ENCODE measurements at regions not wholly inside any gene's neighbourhood (a gene's known extent, or its start where the extent isn't known, plus 50 kb on each side); places are given as distances from the start of the nearest gene placed in this dataset.

DNA sequence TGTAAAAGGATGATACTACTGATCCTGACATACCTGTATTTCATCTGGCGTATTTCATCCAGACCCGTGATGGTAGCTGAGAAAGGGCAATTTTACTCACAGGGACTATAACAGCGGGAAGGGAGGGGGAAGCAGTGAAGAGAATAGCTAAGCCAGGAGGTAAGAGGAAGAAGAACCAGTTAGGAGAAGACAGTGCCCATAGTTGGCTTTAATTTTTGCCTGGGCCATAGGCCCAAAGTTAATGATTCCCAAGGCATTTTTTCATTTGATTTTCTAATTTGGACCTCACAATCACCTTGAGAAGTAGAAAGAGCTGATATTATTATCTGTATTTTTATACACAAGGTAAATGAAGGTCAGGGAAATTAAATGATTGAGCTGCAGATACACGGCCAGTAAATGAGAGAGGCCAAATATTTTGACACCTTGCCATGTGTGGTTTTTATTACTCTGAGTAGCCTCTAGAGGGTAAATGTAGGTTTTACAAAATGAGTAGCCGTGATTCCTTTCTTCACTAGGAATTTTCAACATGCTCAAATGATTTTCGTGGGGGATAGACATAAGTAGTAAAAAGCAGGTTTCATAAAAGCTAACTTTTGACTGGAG, 382.2 kb downstream of the FUT8 start:
- DNase-seq (ENCODE audit: low spot score), result no peak
- no peak for ATAC-seq (ENCODE audit: low FRiP score)
- TF ChIP-seq, protein P1, sequence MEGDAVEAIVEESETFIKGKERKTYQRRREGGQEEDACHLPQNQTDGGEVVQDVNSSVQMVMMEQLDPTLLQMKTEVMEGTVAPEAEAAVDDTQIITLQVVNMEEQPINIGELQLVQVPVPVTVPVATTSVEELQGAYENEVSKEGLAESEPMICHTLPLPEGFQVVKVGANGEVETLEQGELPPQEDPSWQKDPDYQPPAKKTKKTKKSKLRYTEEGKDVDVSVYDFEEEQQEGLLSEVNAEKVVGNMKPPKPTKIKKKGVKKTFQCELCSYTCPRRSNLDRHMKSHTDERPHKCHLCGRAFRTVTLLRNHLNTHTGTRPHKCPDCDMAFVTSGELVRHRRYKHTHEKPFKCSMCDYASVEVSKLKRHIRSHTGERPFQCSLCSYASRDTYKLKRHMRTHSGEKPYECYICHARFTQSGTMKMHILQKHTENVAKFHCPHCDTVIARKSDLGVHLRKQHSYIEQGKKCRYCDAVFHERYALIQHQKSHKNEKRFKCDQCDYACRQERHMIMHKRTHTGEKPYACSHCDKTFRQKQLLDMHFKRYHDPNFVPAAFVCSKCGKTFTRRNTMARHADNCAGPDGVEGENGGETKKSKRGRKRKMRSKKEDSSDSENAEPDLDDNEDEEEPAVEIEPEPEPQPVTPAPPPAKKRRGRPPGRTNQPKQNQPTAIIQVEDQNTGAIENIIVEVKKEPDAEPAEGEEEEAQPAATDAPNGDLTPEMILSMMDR (IDR thresholded peaks at IDR 0.05), result no peak

DNA sequence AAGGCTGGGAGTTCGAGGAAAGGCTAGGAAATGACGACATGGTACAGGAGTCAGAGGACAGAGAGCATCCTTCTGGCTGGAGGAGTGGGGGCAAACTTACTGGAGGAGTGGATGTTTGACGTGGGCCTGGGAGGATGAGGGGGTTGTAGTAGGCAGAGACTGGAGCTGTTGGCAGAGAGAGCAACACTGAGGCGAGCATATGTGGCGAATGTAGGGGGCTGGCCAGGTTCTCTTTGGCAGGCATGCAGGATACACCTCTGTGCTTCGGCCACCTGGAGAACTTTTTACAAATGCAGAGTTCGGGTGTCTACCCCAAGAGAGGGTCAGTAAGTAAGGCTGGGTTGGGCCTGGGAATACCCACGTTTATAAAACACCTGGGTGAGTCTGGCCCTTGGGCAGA, 385.7 kb downstream of the FUT8 start:
- no peak for DNase-seq (ENCODE audit: low spot score)
- TF ChIP-seq, protein P1 (IDR thresholded peaks at IDR 0.05), result no peak
- ATAC-seq (ENCODE audit: low FRiP score), result no peak

DNA sequence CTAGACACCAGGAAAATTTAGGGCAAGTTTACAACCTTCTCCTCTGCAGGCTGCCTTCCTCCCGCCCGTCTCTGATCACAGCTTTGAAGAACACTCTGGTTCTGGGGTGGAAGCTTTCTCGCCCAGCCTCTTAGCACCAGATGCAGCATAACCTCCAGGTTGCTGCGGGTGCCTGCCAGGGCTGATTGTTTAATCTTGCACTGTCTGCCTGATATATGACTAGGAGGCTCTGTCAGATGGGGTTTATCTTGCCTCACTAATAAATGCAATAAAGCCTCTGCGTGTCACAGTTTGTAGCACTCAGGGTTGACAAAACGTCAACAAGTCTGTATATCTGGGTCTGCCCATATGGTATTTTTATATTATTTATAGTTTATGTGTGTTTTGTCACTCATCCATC, 388.2 kb downstream of the FUT8 start:
- no peak for DNase-seq (ENCODE audit: low spot score)
- TF ChIP-seq, protein P1 (IDR thresholded peaks at IDR 0.05), result no peak
- no peak for ATAC-seq (ENCODE audit: low FRiP score)

DNA sequence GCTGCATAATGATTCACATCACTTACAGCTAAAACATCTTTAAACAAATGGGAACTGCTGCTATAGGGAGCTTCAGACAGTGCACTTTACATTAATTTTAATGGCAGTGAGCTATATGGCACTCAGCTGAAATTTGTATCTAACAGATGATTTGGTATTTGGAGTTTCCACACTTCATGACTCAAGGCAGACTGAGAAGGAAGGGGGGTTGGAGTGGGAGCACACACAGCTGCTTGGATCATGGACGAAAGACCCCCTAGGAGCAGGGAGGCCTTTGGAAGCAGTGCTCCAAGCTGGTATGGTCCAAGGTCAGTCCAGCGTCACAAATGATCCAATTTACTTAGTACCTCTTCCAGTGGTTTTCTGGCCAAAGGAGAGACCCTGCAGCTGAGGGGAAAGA, 389.7 kb downstream of the FUT8 start:
- TF ChIP-seq, protein P1 (IDR thresholded peaks at IDR 0.05), result no peak
- ATAC-seq (ENCODE audit: low FRiP score), result no peak
- DNase-seq (ENCODE audit: low spot score), result no peak

DNA sequence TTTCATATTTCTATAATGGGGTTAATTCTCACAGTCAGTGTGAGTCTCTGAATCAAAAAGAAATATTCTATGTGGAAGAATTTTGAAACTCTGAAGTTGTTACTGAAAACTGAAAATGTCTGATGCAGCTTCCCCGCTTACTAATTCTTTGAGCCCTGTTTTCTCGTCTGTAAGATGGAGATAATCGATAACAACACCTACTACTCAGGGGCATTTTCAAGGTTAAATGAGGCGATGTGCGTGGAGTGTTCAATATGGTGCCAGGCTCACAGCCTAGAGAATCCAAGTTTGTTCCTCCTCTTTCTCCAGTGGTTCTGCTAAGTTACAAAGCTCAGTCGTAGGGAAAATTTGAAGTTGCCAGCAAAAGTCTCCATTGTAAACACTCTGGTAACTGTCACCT, 391.4 kb downstream of the FUT8 start:
- ATAC-seq (ENCODE audit: low FRiP score), result no peak
- DNase-seq (ENCODE audit: low spot score), result no peak
- TF ChIP-seq, protein P1 (IDR thresholded peaks at IDR 0.05), result no peak

DNA sequence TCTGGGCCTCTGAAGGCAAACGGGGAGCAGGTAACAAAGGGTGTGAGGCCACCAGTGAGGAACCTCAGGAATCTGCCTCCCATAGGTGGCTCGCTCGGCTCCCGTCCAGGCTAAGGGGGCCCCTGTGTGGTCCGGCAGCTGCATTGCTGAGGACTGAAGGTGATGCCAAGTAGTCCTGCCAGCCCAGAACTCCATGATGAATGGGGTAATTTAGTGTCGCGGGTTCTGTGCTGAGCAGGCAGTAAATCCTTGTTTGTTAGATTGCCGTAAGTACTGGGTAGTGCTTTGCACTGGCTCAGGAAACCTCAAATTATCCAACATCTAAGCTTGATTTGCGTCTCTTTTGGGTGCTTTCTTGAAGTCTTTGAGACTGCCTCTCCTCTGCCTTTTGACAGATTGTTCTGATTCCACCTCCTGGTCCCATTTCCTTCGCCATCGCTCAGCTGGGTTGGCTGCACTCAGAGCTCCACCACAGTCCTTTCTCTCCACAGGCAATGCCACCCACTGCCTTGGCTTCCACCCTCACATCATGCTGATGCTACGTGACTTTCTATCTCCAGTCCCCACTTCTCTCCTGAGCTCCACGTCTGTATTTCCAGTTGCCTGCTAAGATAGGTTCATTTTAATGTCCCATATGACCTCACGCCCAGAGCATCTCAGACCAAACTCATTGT, 392.0 kb downstream of the FUT8 start:
- TF ChIP-seq, protein P1 (IDR thresholded peaks at IDR 0.05), result no peak
- no peak for ATAC-seq (ENCODE audit: low FRiP score)
- DNase-seq (ENCODE audit: low spot score), result no peak

DNA sequence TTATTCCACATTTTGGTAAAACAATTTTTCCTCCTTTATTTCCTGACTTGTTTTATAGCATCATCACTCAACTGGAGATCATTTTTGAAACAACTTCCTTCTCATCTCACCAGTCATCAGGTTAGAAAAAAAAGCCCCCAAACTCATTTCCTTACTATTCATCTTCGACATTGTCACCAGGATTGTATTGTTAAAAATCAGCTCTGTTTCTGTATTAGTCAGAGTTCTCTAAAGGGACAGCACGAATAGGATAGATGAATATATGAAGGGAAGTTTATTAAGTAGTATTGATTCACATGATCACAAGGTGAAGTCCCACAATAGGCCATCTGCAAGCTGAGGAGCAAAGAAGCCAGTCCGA, 392.6 kb downstream of the FUT8 start:
- ATAC-seq (ENCODE audit: low FRiP score) (no peak), DNase-seq (ENCODE audit: low spot score) (no peak)
- TF ChIP-seq, protein P1 (IDR thresholded peaks at IDR 0.05), result no peak

Measured in omental fat pad (tissue), 3 donors.